ENCODE measurements at regions not wholly inside any gene's neighbourhood (a gene's known extent, or its start where the extent isn't known, plus 50 kb on each side); places are given as distances from the start of the nearest gene placed in this dataset.
"Not testable (repeated sequence)": the region's sequence is repeated elsewhere in the genome, so short reads cannot be mapped to it uniquely, and the experiment has no call there.

DNA sequence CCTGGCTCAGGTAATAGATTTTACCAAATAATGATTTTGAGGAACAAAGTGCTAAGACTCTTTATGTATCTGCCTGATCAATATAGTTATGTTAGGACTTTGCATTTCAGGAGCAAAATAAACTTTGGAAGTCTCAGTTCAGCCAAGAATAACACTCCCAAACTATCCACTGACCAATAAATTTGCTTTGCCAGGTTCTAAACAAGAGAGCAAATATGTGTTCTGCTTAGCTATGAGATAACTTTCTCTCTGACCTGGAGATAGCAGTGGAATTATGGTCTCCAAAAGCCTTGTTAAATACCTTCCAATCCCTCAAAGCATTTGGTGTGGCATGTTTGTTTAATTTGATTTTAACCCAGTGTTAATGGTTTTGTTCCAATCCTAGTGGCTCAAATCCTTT lies 1541.1 kb downstream of the FAM181B start:
- no peak overlapping the region for H3K27ac Mint-ChIP-seq
- ATAC-seq (ENCODE audit: low read depth) = no peak
- H3K9me3 Mint-ChIP-seq = peaks cover 4% of the 10 kb centered on the region
- H3K36me3 Mint-ChIP-seq = no peaks in the 10 kb centered on the region
- no peaks in the 10 kb centered on the region for H3K27me3 Mint-ChIP-seq
- no peak for DNase-seq (ENCODE audit: low spot score in 2 of 2)
- no peaks in the 10 kb centered on the region for H3K4me1 Mint-ChIP-seq
- H3K4me3 Mint-ChIP-seq = no peak overlapping the region

GRCh38 chr11:81190546-81190945 lies 1543.1 kb downstream of the FAM181B start:
- no peak overlapping the region for H3K4me3 Mint-ChIP-seq
- peaks cover 6% of the 10 kb centered on the region for H3K9me3 Mint-ChIP-seq
- no peak for DNase-seq (ENCODE audit: low spot score in 2 of 2)
- no peaks in the 10 kb centered on the region for H3K36me3 Mint-ChIP-seq
- no peak overlapping the region for H3K27ac Mint-ChIP-seq
- no peaks in the 10 kb centered on the region for H3K27me3 Mint-ChIP-seq
- ATAC-seq (ENCODE audit: low read depth) = no peak
- no peaks in the 10 kb centered on the region for H3K4me1 Mint-ChIP-seq

DNA sequence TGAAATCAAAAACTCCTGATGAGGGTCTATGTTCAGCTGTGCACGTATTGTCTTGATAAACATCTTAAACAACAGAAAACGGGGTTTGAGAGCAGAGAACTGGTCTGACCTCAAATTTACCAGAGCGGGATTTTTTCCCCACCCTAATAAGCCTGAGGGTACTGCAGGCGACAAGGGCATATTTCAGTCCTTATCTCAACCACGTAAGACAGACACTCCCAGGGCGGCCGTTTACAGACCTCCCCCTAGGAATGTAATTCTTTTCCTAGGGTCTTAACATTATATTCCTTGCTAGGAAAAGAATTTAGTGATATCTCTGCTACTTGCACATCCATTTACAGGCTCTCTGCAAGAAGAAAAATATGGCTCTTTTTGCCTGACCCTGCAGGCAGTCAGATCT lies 1546.6 kb downstream of the FAM181B start:
- DNase-seq (ENCODE audit: low spot score in 2 of 2); H3K27me3 Mint-ChIP-seq; H3K4me1 Mint-ChIP-seq; ATAC-seq (ENCODE audit: low read depth); H3K4me3 Mint-ChIP-seq; H3K9me3 Mint-ChIP-seq; H3K27ac Mint-ChIP-seq; H3K36me3 Mint-ChIP-seq: not testable (repeated sequence)

DNA sequence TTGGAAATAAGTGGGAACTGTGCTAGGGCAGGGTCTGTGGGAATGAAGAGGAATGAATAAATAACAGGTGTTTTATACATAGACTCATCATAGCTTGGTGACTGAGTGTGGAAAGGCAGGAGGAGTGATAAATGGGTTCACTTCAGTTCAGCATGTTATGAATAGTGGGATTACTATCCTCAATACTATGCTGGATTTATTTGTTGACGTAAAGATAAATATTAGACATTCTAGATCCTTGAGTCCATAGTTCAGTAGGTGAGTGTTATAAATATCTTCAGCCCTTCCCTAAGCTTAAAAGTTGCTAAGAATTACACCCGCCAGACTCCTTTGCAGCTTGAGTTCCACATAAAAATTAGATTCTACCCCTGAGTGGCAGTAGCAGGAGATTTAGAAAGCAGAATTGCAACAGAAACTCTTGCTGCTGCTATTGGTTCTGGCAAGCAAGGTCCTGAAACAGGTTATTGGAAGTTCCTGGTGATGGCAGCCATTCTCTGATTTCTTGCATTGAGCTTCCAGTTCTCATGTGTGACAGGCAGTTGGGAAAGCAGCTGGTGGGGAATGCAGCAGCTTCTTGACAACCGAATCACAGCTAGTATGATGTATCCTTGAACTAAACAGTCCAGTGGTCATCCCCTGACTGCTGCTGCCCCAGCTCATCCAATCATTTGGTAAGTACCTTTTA lies 1558.9 kb downstream of the FAM181B start:
- Mint-ChIP-seq H3K4me3 (no peak overlapping the region), H3K4me1 (no peaks in the 10 kb centered on the region), H3K27ac (no peak overlapping the region), H3K36me3 (no peaks in the 10 kb centered on the region), H3K9me3 (peaks cover 6% of the 10 kb centered on the region), H3K27me3 (no peaks in the 10 kb centered on the region)
- ATAC-seq (ENCODE audit: low read depth) = no peak
- DNase-seq (ENCODE audit: low spot score in 2 of 2) = no peak

- Mint-ChIP-seq H3K27me3 (no peaks in the 10 kb centered on the region), H3K27ac (no peak overlapping the region), H3K9me3 (peaks cover 1% of the 10 kb centered on the region), H3K36me3 (no peaks in the 10 kb centered on the region), H3K4me1 (no peaks in the 10 kb centered on the region), H3K4me3 (no peak overlapping the region)
- DNase-seq (ENCODE audit: low spot score in 2 of 2) = no peak
- no peak for ATAC-seq (ENCODE audit: low read depth)
These were observed 1568.5 kb downstream of the FAM181B start for GRCh38 chr11:81165164-81165563.

GRCh38 chr11:81159900-81160299 lies 1573.8 kb downstream of the FAM181B start:
- Mint-ChIP-seq H3K4me1 (no peaks in the 10 kb centered on the region), H3K27me3 (no peaks in the 10 kb centered on the region), H3K27ac (no peak overlapping the region), H3K9me3 (peaks cover 2% of the 10 kb centered on the region), H3K36me3 (no peaks in the 10 kb centered on the region), H3K4me3 (no peak overlapping the region)
- ATAC-seq (ENCODE audit: low read depth) (no peak), DNase-seq (ENCODE audit: low spot score in 2 of 2) (no peak)

DNA sequence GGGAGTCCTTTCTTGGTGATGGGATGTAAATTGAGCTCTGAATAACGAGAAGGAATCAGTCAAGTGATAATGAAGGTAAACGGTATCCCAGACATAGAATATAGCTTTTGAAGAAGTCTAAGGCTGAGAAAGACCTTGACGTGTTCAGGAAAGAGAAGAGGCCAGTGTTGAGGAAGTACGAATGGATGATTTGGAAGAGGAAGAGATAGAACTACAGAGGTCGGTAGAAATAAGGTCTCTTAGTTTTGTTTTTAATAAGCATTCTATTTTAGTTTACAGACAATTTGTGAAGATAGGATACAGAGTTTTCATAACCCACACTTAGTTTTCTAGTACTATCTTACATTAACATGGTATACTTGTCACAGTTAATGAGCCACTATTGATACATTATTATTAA lies 1598.1 kb downstream of the FAM181B start:
- H3K27ac Mint-ChIP-seq = no peak overlapping the region
- ATAC-seq (ENCODE audit: low read depth) (no peak), DNase-seq (ENCODE audit: low spot score in 2 of 2) (no peak)
- no peaks in the 10 kb centered on the region for H3K36me3 Mint-ChIP-seq
- no peaks in the 10 kb centered on the region for H3K27me3 Mint-ChIP-seq
- peaks cover 2% of the 10 kb centered on the region for H3K4me1 Mint-ChIP-seq
- H3K4me3 Mint-ChIP-seq = no peak overlapping the region
- peaks cover 3% of the 10 kb centered on the region for H3K9me3 Mint-ChIP-seq

- Mint-ChIP-seq H3K36me3 (no peaks in the 10 kb centered on the region), H3K4me1 (no peaks in the 10 kb centered on the region), H3K27ac (no peak overlapping the region), H3K9me3 (peaks cover 2% of the 10 kb centered on the region), H3K27me3 (no peaks in the 10 kb centered on the region), H3K4me3 (no peak overlapping the region)
- ATAC-seq (ENCODE audit: low read depth) = no peak
- no peak for DNase-seq (ENCODE audit: low spot score in 2 of 2)
These were observed 1604.0 kb downstream of the FAM181B start for GRCh38 chr11:81129618-81130017.

DNA sequence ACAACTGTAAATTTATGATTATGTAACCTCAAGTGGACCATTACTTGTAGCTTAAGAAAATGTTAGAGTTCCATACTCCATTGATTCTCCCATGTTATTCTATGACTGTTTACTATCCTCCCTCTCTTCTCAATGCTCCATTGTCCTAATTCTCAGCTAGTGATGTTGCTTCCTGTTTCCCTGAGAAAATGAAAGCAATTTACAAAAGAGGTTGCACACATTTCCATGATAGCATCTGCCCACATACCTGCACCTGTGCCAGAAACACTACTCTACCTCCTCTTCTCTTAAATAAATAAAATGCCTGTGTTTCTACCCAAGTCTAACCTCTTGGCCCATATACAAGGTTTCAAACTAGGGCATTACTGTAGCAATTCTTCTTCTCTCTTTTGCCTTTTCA lies 1620.9 kb downstream of the FAM181B start:
- DNase-seq (ENCODE audit: low spot score in 2 of 2) (no peak), ATAC-seq (ENCODE audit: low read depth) (no peak)
- no peaks in the 10 kb centered on the region for H3K36me3 Mint-ChIP-seq
- H3K4me3 Mint-ChIP-seq = no peak overlapping the region
- no peak overlapping the region for H3K27ac Mint-ChIP-seq
- no peaks in the 10 kb centered on the region for H3K9me3 Mint-ChIP-seq
- no peaks in the 10 kb centered on the region for H3K4me1 Mint-ChIP-seq
- H3K27me3 Mint-ChIP-seq = no peaks in the 10 kb centered on the region

GRCh38 chr11:81104051-81104450 lies 1629.6 kb downstream of the FAM181B start:
- no peak for ATAC-seq (ENCODE audit: low read depth)
- Mint-ChIP-seq H3K9me3 (no peaks in the 10 kb centered on the region), H3K4me1 (no peaks in the 10 kb centered on the region)

GRCh38 chr11:81098471-81098870 lies 1635.2 kb downstream of the FAM181B start:
- Mint-ChIP-seq H3K4me1 (no peaks in the 10 kb centered on the region), H3K9me3 (no peaks in the 10 kb centered on the region), H3K36me3 (no peaks in the 10 kb centered on the region), H3K4me3 (no peak overlapping the region), H3K27me3 (no peaks in the 10 kb centered on the region), H3K27ac (no peak overlapping the region)
- no peak for ATAC-seq (ENCODE audit: low read depth)
- DNase-seq (ENCODE audit: low spot score in 2 of 2) = no peak

More at GRCh38 chr11:81104051-81104450, 1629.6 kb downstream of the FAM181B start:
- Mint-ChIP-seq H3K4me3 (no peak overlapping the region), H3K36me3 (no peaks in the 10 kb centered on the region), H3K27ac (no peak overlapping the region), H3K27me3 (no peaks in the 10 kb centered on the region)
- no peak for DNase-seq (ENCODE audit: low spot score in 2 of 2)

GRCh38 chr11:81092522-81092921 lies 1641.1 kb downstream of the FAM181B start:
- Mint-ChIP-seq H3K36me3 (no peaks in the 10 kb centered on the region), H3K4me3 (no peak overlapping the region), H3K27me3 (no peaks in the 10 kb centered on the region), H3K27ac (no peak overlapping the region), H3K4me1 (no peaks in the 10 kb centered on the region), H3K9me3 (peaks cover 4% of the 10 kb centered on the region)
- no peak for ATAC-seq (ENCODE audit: low read depth)
- DNase-seq (ENCODE audit: low spot score in 2 of 2) = no peak

- no peaks in the 10 kb centered on the region for H3K4me1 Mint-ChIP-seq
- no peak overlapping the region for H3K27ac Mint-ChIP-seq
- ATAC-seq (ENCODE audit: low read depth) = no peak
- DNase-seq (ENCODE audit: low spot score in 2 of 2) = no peak
- H3K36me3 Mint-ChIP-seq = no peaks in the 10 kb centered on the region
- H3K9me3 Mint-ChIP-seq = peaks cover 4% of the 10 kb centered on the region
- no peaks in the 10 kb centered on the region for H3K27me3 Mint-ChIP-seq
- H3K4me3 Mint-ChIP-seq = no peak overlapping the region
These were observed 1644.4 kb downstream of the FAM181B start for GRCh38 chr11:81089242-81089641.

GRCh38 chr11:81080476-81080875 lies 1639.6 kb upstream of the TENM4 start:
- H3K27me3 Mint-ChIP-seq = no peaks in the 10 kb centered on the region
- no peaks in the 10 kb centered on the region for H3K4me1 Mint-ChIP-seq
- peaks cover 3% of the 10 kb centered on the region for H3K9me3 Mint-ChIP-seq
- DNase-seq (ENCODE audit: low spot score in 2 of 2) (no peak), ATAC-seq (ENCODE audit: low read depth) (no peak)
- no peaks in the 10 kb centered on the region for H3K36me3 Mint-ChIP-seq
- H3K27ac Mint-ChIP-seq = no peak overlapping the region
- H3K4me3 Mint-ChIP-seq = no peak overlapping the region

DNA sequence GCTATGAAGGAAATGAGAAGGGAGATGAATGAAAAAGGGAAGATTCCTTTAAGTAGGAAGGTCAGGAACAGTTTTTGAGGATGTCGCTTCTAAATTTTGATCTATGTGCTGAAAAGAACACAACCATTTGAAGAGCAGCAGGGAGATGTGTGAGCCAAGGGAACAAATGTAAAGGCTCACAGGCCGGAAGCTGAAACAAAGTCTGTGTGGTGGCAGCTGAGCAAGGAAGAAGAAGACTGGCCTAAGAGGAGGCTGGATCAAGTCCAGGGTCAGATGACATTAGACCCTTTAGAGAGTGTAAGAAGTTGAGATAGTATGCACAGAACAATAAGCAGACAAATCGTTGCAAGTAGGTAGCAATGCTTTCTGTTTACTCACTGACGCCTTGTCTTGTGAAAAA lies 1631.4 kb upstream of the TENM4 start:
- no peak overlapping the region for H3K4me3 Mint-ChIP-seq
- H3K27me3 Mint-ChIP-seq = no peaks in the 10 kb centered on the region
- no peaks in the 10 kb centered on the region for H3K36me3 Mint-ChIP-seq
- H3K9me3 Mint-ChIP-seq = peaks cover 3% of the 10 kb centered on the region
- H3K4me1 Mint-ChIP-seq = peaks cover 4% of the 10 kb centered on the region
- DNase-seq (ENCODE audit: low spot score in 2 of 2) (no peak), ATAC-seq (ENCODE audit: low read depth) (no peak)
- H3K27ac Mint-ChIP-seq = no peak overlapping the region
